ENCODE measurements at regions not wholly inside any gene's neighbourhood (a gene's known extent, or its start where the extent isn't known, plus 50 kb on each side); places are given as distances from the start of the nearest gene placed in this dataset.

- TF ChIP-seq CTCF (IDR thresholded peaks at IDR 0.05) (no peak), POLR2A (IDR thresholded peaks at IDR 0.05) (no peak)
Observed at GRCh38 chr2:180893752-180894151, 86.7 kb upstream of the UBE2E3 start.
